ENCODE measurements at regions not wholly inside any gene's neighbourhood (a gene's known extent, or its start where the extent isn't known, plus 50 kb on each side); places are given as distances from the start of the nearest gene placed in this dataset.

DNA sequence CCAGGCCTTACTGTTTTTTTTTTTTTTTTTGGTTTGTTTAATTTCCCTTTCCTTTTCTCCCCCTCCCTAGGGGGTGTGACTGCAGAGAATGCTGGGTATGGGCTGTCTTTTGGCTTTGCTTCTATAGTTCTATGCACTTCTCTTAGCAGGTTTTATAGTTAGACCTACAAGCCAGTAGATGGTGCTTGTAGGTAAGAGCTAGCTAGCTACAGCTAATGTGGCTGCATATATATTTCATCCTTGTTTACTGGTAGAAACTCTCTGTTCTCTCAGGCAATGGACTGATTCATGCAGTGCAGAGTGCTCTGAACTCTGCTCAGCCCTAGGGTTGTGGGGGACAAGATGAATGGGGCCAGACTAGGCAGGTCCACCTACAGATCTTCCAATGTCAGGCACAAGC, 246.4 kb downstream of the SH2D1A start:
- Mint-ChIP-seq H3K4me1 (ENCODE audit: low read depth) (peaks cover 2% of the 10 kb centered on the region), H3K27ac (ENCODE audit: unreplicated experiment) (no peak overlapping the region), H3K4me3 (ENCODE audit: unreplicated experiment) (no peak overlapping the region)

GRCh38 chrX:124594017-124594651, 247.8 kb downstream of the SH2D1A start:
- H3K9me3 Mint-ChIP-seq (ENCODE audit: low read depth), result peaks cover under 1% of the 10 kb centered on the region
- TF ChIP-seq, protein P1, sequence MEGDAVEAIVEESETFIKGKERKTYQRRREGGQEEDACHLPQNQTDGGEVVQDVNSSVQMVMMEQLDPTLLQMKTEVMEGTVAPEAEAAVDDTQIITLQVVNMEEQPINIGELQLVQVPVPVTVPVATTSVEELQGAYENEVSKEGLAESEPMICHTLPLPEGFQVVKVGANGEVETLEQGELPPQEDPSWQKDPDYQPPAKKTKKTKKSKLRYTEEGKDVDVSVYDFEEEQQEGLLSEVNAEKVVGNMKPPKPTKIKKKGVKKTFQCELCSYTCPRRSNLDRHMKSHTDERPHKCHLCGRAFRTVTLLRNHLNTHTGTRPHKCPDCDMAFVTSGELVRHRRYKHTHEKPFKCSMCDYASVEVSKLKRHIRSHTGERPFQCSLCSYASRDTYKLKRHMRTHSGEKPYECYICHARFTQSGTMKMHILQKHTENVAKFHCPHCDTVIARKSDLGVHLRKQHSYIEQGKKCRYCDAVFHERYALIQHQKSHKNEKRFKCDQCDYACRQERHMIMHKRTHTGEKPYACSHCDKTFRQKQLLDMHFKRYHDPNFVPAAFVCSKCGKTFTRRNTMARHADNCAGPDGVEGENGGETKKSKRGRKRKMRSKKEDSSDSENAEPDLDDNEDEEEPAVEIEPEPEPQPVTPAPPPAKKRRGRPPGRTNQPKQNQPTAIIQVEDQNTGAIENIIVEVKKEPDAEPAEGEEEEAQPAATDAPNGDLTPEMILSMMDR (IDR thresholded peaks at IDR 0.05), result no peak
- no peak overlapping the region for H3K27ac Mint-ChIP-seq (ENCODE audit: unreplicated experiment)
- no peak for DNase-seq (ENCODE audit: low spot score)
- H3K27me3 Mint-ChIP-seq (ENCODE audit: low read depth), result peaks cover 2% of the 10 kb centered on the region
- no peaks in the 10 kb centered on the region for H3K36me3 Mint-ChIP-seq (ENCODE audit: low read depth)
- H3K4me1 Mint-ChIP-seq (ENCODE audit: low read depth), result peaks cover 2% of the 10 kb centered on the region
- no peak overlapping the region for H3K4me3 Mint-ChIP-seq (ENCODE audit: unreplicated experiment)

More for the DNA sequence above, 246.4 kb downstream of the SH2D1A start:
- TF ChIP-seq, protein P1 (IDR thresholded peaks at IDR 0.05), result no peak
- H3K27me3 Mint-ChIP-seq (ENCODE audit: low read depth), result peaks cover 2% of the 10 kb centered on the region
- peaks cover 4% of the 10 kb centered on the region for H3K9me3 Mint-ChIP-seq (ENCODE audit: low read depth)
- no peaks in the 10 kb centered on the region for H3K36me3 Mint-ChIP-seq (ENCODE audit: low read depth)
- no peak for DNase-seq (ENCODE audit: low spot score)

DNA sequence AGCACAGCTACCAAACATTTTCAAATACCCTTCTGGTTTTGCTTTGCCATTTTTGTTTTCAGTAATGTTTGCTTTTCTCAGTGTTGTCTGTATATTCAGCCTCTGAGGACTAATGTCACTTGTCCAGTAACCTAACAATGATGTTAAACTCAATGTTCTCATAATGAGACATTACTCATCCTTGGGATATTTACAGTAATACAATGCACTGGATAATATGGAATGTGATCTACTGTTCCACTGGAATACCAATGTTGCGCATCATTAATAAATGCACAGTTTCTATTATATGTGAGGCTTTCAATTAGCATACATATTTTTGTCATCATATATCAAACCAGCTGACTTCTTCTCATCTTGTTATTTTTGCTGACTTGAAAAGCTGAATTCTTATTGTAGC, 259.1 kb downstream of the SH2D1A start:
- no peaks in the 10 kb centered on the region for H3K4me1 Mint-ChIP-seq (ENCODE audit: low read depth)
- H3K36me3 Mint-ChIP-seq (ENCODE audit: low read depth), result no peaks in the 10 kb centered on the region
- TF ChIP-seq, protein P1 (IDR thresholded peaks at IDR 0.05), result no peak
- H3K4me3 Mint-ChIP-seq (ENCODE audit: unreplicated experiment), result no peak overlapping the region
- H3K9me3 Mint-ChIP-seq (ENCODE audit: low read depth), result no peaks in the 10 kb centered on the region
- peaks cover 5% of the 10 kb centered on the region for H3K27me3 Mint-ChIP-seq (ENCODE audit: low read depth)
- no peak for DNase-seq (ENCODE audit: low spot score)
- no peak overlapping the region for H3K27ac Mint-ChIP-seq (ENCODE audit: unreplicated experiment)

DNA sequence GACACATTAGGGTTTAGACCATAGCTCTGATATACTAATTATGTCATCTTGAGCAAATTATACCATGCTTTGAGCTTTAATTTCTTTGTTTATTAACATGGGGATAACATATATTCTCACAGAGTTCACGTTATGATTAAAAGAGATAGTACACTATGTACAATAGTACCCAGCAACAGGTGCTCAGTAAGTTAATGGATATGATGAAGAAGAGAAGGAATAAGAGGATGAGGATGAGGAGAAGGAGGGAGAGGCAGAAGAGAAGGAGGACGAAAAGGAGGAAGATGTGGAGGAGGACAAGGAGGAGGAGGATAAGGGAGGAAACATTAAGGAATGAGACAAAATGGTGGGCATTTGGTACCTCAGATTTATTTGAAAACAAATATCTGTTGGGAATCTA, 260.4 kb downstream of the SH2D1A start:
- TF ChIP-seq, protein P1 (IDR thresholded peaks at IDR 0.05), result no peak
- Mint-ChIP-seq H3K9me3 (ENCODE audit: low read depth) (no peaks in the 10 kb centered on the region), H3K27me3 (ENCODE audit: low read depth) (no peaks in the 10 kb centered on the region), H3K4me3 (ENCODE audit: unreplicated experiment) (no peak overlapping the region), H3K4me1 (ENCODE audit: low read depth) (no peaks in the 10 kb centered on the region), H3K27ac (ENCODE audit: unreplicated experiment) (no peak overlapping the region), H3K36me3 (ENCODE audit: low read depth) (no peaks in the 10 kb centered on the region)
- no peak for DNase-seq (ENCODE audit: low spot score)

DNA sequence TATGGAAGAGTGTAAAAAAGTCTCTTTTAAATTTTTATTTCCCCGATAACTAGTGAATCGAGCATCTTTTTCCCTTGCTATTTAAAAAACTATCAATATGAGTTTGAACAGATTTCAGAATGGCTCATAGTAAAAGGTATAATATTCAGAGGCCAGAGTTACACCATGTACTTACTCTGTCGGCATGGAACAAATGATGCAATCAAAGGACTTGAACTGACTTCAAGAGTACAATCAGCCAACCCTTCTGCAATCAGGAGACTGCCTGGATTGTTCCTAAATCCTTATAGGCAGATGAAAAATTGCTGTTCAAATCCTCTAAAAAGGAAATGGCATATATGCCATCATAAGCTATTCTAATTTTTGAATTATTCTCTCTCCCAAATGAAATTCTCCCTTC, 273.3 kb downstream of the SH2D1A start:
- peaks cover 3% of the 10 kb centered on the region for H3K27me3 Mint-ChIP-seq (ENCODE audit: low read depth)
- no peak overlapping the region for H3K27ac Mint-ChIP-seq (ENCODE audit: unreplicated experiment)
- H3K4me1 Mint-ChIP-seq (ENCODE audit: low read depth), result peaks cover 5% of the 10 kb centered on the region
- TF ChIP-seq, protein P1 (IDR thresholded peaks at IDR 0.05), result no peak
- H3K36me3 Mint-ChIP-seq (ENCODE audit: low read depth), result no peaks in the 10 kb centered on the region
- no peak overlapping the region for H3K4me3 Mint-ChIP-seq (ENCODE audit: unreplicated experiment)
- no peaks in the 10 kb centered on the region for H3K9me3 Mint-ChIP-seq (ENCODE audit: low read depth)
- DNase-seq (ENCODE audit: low spot score), result no peak
